HL-60 (cell line): ENCODE measurements at regions not wholly inside any gene's neighbourhood (a gene's known extent, or its start where the extent isn't known, plus 50 kb on each side); places are given as distances from the start of the nearest gene placed in this dataset.

Source experiments
- DNase-seq, 2 experiments: peaks; one replicate each; pipeline ENCODE4 v3.0.0-alpha.2; 2010 to 2020; ENCODE audit warnings: low read depth in 1 of 2, low spot score in 1 of 2
- H3K27ac ChIP-seq: fragments of 250-450 bp; sonication (Bioruptor Pico); replicated peaks from 2 replicates; pipeline ENCODE4 v1.5.1; 2020; ENCODE audit warnings: mild to moderate bottlenecking, moderate library complexity
- H3K27me3 ChIP-seq: fragments of 250-450 bp; sonication (Bioruptor Pico); 2 replicates; pipeline ENCODE4 v1.5.1; 2021; ENCODE audit warnings: mild to moderate bottlenecking, moderate library complexity; ENCODE audit not compliant: insufficient read depth, poor library complexity, severe bottlenecking
- H3K4me3 ChIP-seq: replicated peaks from 2 replicates; pipeline ENCODE4 v1.5.1; 2011; ENCODE audit warnings: mild to moderate bottlenecking, control low read depth, low read length; ENCODE audit not compliant: insufficient read depth
- CTCF ChIP-seq: IDR thresholded peaks from one replicate; pipeline ENCODE4 v1.5.1; 2011; ENCODE audit warnings: low read length, control low read depth, inconsistent platforms; ENCODE audit not compliant: insufficient read depth
- GABPA ChIP-seq: IDR thresholded peaks from 2 replicates; pipeline ENCODE4 v1.6.1; 2012; ENCODE audit warnings: low read depth
- POLR2AphosphoS5 ChIP-seq: IDR thresholded peaks from 2 replicates; pipeline ENCODE4 v1.6.1; 2012; ENCODE audit warnings: low read depth
- REST ChIP-seq: IDR thresholded peaks from 2 replicates; pipeline ENCODE4 v1.6.1; 2012; ENCODE audit warnings: low read depth; ENCODE audit not compliant: insufficient replicate concordance
- SPI1 ChIP-seq: IDR thresholded peaks from 2 replicates; pipeline ENCODE4 v1.6.1; 2012; ENCODE audit warnings: low read depth, mild to moderate bottlenecking, borderline replicate concordance

- TF ChIP-seq POLR2AphosphoS5 (no peak), GABPA (no peak), CTCF (no peak), REST (no peak), SPI1 (no peak)
- Histone ChIP-seq H3K27ac (no peak overlapping the region), H3K27me3 (no peaks in the 10 kb centered on the region), H3K4me3 (no peak overlapping the region)
- no peak for DNase-seq
Measured at GRCh38 chr7:83873459-83873858, 224.5 kb upstream of the SEMA3E start.

GRCh38 chr7:83872501-83872900 lies 223.6 kb upstream of the SEMA3E start:
- no peaks in the 10 kb centered on the region for H3K27me3 ChIP-seq
- no peak for DNase-seq
- no peak for TF ChIP-seq GABPA
- TF ChIP-seq CTCF = no peak
- TF ChIP-seq POLR2AphosphoS5 = no peak
- no peak for TF ChIP-seq REST
- TF ChIP-seq SPI1 = no peak
- no peak overlapping the region for H3K27ac ChIP-seq
- no peak overlapping the region for H3K4me3 ChIP-seq

- no peaks in the 10 kb centered on the region for H3K27me3 ChIP-seq
- H3K27ac ChIP-seq = no peak overlapping the region
- H3K4me3 ChIP-seq = no peak overlapping the region
- no peak for DNase-seq
- TF ChIP-seq POLR2AphosphoS5 = no peak
- TF ChIP-seq GABPA = no peak
- no peak for TF ChIP-seq SPI1
- TF ChIP-seq CTCF = no peak
- TF ChIP-seq REST = no peak
Measured at GRCh38 chr7:83870515-83870914, 221.6 kb upstream of the SEMA3E start.
